ENCODE measurements at regions not wholly inside any gene's neighbourhood (a gene's known extent, or its start where the extent isn't known, plus 50 kb on each side); places are given as distances from the start of the nearest gene placed in this dataset.

- WGBS, 4 donors: 56 to 69% (median 67%) methylated on average over 4 of the region's 4 CpGs
- intact Hi-C loops (cut with DNase I): no loop called here
- no peak for DNase-seq
- no peaks in the 10 kb centered on the region for H3K4me1 ChIP-seq
- TF ChIP-seq POLR2A (IDR thresholded peaks at IDR 0.05): no peak
- TF ChIP-seq, protein P1, sequence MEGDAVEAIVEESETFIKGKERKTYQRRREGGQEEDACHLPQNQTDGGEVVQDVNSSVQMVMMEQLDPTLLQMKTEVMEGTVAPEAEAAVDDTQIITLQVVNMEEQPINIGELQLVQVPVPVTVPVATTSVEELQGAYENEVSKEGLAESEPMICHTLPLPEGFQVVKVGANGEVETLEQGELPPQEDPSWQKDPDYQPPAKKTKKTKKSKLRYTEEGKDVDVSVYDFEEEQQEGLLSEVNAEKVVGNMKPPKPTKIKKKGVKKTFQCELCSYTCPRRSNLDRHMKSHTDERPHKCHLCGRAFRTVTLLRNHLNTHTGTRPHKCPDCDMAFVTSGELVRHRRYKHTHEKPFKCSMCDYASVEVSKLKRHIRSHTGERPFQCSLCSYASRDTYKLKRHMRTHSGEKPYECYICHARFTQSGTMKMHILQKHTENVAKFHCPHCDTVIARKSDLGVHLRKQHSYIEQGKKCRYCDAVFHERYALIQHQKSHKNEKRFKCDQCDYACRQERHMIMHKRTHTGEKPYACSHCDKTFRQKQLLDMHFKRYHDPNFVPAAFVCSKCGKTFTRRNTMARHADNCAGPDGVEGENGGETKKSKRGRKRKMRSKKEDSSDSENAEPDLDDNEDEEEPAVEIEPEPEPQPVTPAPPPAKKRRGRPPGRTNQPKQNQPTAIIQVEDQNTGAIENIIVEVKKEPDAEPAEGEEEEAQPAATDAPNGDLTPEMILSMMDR (IDR thresholded peaks at IDR 0.05): no peak
- H3K36me3 ChIP-seq: no peaks in the 10 kb centered on the region
- no peaks in the 10 kb centered on the region for H3K9me3 ChIP-seq
- ATAC-seq: no peak
- no peak overlapping the region for H3K4me3 ChIP-seq
- no peak overlapping the region for H3K27ac ChIP-seq
- no peaks in the 10 kb centered on the region for H3K27me3 ChIP-seq
Observed at GRCh38 chr4:59814402-59815010, 1385.6 kb upstream of the ADGRL3 start.

GRCh38 chr4:59818656-59819055 is 1381.5 kb upstream of the ADGRL3 start:
- DNase-seq (no peak), ATAC-seq (no peak)
- Histone ChIP-seq H3K36me3 (no peaks in the 10 kb centered on the region), H3K4me1 (no peaks in the 10 kb centered on the region), H3K4me3 (peak overlapping the region in 2 of 12 donors; percentile 16 to 35), H3K9me3 (no peaks in the 10 kb centered on the region), H3K27ac (no peak overlapping the region), H3K27me3 (no peaks in the 10 kb centered on the region)
- WGBS, 4 donors: 76 to 81% (median 80%) methylated on average over 7 of the region's 7 CpGs
- TF ChIP-seq POLR2A (IDR thresholded peaks at IDR 0.05): no peak
- TF ChIP-seq, protein P1 (IDR thresholded peaks at IDR 0.05): no peak
- intact Hi-C loops (cut with DNase I): no loop called here

DNA sequence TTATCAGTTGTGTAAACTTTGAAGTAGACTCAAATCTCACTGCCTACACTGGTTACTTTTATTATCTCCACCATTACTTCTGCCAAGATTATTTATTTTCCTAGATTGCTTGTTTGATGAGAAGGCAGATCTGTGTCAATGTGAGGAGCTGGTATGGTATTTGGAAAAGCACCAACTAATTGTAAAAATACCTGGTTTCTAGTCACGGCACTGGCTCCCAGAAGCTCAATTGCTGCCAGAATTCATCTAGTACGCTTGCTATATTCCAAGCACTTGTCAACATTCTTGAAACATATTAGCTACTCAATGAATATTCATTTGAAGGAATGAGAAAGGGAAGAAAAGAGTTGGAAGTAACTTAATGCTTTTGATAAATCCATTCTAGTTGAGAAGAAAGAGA is 1376.8 kb upstream of the ADGRL3 start:
- WGBS, 4 donors: 49 to 73% (median 55%) methylated on average over 2 of the region's 2 CpGs
- no peaks in the 10 kb centered on the region for H3K27me3 ChIP-seq
- no peaks in the 10 kb centered on the region for H3K9me3 ChIP-seq
- no peak overlapping the region for H3K27ac ChIP-seq
- TF ChIP-seq, protein P1 (IDR thresholded peaks at IDR 0.05): no peak
- TF ChIP-seq POLR2A (IDR thresholded peaks at IDR 0.05): no peak
- H3K4me3 ChIP-seq: no peak overlapping the region
- H3K4me1 ChIP-seq: no peaks in the 10 kb centered on the region
- DNase-seq (no peak), ATAC-seq (no peak)
- intact Hi-C loops (cut with DNase I): no loop called here
- H3K36me3 ChIP-seq: no peaks in the 10 kb centered on the region

DNA sequence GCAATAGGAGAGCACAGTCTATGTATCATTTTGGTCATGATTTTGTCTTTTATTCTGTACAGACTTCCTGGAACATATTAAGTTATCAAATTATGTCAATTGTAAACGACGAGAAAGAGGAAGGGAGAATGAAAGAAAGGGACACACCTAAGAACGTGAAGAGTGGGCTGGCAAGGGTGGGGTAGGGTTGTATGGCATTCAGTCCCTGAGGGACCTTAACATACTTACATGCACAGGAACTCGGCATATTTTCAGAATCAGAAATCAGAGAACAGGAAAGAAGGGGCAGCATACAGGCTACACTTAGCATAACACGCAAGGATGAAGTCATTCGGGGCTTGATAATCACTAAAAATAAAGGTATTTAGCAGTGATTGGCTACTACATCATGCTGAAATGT is 1375.0 kb upstream of the ADGRL3 start:
- H3K4me1 ChIP-seq: no peaks in the 10 kb centered on the region
- H3K27ac ChIP-seq: no peak overlapping the region
- no peaks in the 10 kb centered on the region for H3K27me3 ChIP-seq
- no peak for ATAC-seq
- WGBS, 4 donors: 57 to 77% (median 63%) methylated on average over 6 of the region's 6 CpGs
- no peak for TF ChIP-seq POLR2A (IDR thresholded peaks at IDR 0.05)
- TF ChIP-seq, protein P1 (IDR thresholded peaks at IDR 0.05): no peak
- H3K4me3 ChIP-seq: no peak overlapping the region
- no peak for DNase-seq
- no peaks in the 10 kb centered on the region for H3K9me3 ChIP-seq
- intact Hi-C loops (cut with DNase I): no loop called here
- H3K36me3 ChIP-seq: no peaks in the 10 kb centered on the region

Measured in heart left ventricle (tissue), 16 donors.